DOHH2 (cell line): ENCODE measurements at regions not wholly inside any gene's neighbourhood (a gene's known extent, or its start where the extent isn't known, plus 50 kb on each side); places are given as distances from the start of the nearest gene placed in this dataset.

Experiments
- H3F3A ChIP-seq: fragments of 200-600 bp; sonication (generic), shearing (Covaris generic); 2 replicates; pipeline ENCODE4 v1.6.0; 2016; ENCODE audit warnings: antibody characterized with exemption, mild to moderate bottlenecking; ENCODE audit not compliant: control insufficient read depth, insufficient read depth
- H3K27ac ChIP-seq: fragments of 200-600 bp; sonication (generic); 2 replicates; pipeline ENCODE4 v1.5.1; 2014; ENCODE audit warnings: low read depth, mild to moderate bottlenecking, low read length, moderate library complexity
- H3K27me3 ChIP-seq: fragments of 200-600 bp; sonication (generic); 2 replicates; pipeline ENCODE4 v1.6.1; 2014; ENCODE audit warnings: mild to moderate bottlenecking, low read length, mixed read lengths; ENCODE audit not compliant: control insufficient read depth
- H3K36me3 ChIP-seq: fragments of 200-600 bp; sonication (generic); 2 replicates; pipeline ENCODE4 v1.6.1; 2014; ENCODE audit warnings: mild to moderate bottlenecking, low read length, moderate library complexity, mixed read lengths; ENCODE audit not compliant: control insufficient read depth
- H3K4me1 ChIP-seq: fragments of 200-600 bp; sonication (generic); 2 replicates; pipeline ENCODE4 v1.6.1; 2014; ENCODE audit warnings: mild to moderate bottlenecking, low read length, mixed read lengths; ENCODE audit not compliant: control insufficient read depth
- H3K4me2 ChIP-seq: fragments of 200-600 bp; sonication (generic); 2 replicates; pipeline ENCODE4 v1.6.0; 2014; ENCODE audit warnings: mild to moderate bottlenecking, low read length, moderate library complexity
- H3K4me3 ChIP-seq: fragments of 200-600 bp; sonication (generic); 2 replicates; pipeline ENCODE4 v1.5.1; 2014; ENCODE audit warnings: mild to moderate bottlenecking, low read length, mixed read lengths
- H3K79me2 ChIP-seq: fragments of 200-600 bp; sonication (generic); 2 replicates; pipeline ENCODE4 v1.6.1; 2014; ENCODE audit warnings: mild to moderate bottlenecking, low read length, mixed read lengths; ENCODE audit not compliant: control insufficient read depth
- H3K9me2 ChIP-seq: fragments of 200-600 bp; sonication (generic); replicated peaks from 2 replicates; pipeline ENCODE4 v1.6.1; 2014; ENCODE audit warnings: mild to moderate bottlenecking, low read length, mixed read lengths; ENCODE audit not compliant: control insufficient read depth
- H3K9me3 ChIP-seq: fragments of 200-600 bp; sonication (generic); 2 replicates; pipeline ENCODE4 v1.6.1; 2014; ENCODE audit warnings: antibody characterized with exemption, low read length, mixed read lengths; ENCODE audit not compliant: control insufficient read depth, insufficient read depth
- H4K20me1 ChIP-seq: fragments of 200-600 bp; sonication (generic); 2 replicates; pipeline ENCODE4 v1.6.0; 2014; ENCODE audit warnings: low read depth, mild to moderate bottlenecking, antibody characterized with exemption, low read length, moderate library complexity; ENCODE audit not compliant: control insufficient read depth, insufficient read depth
- EZH2phosphoT487 ChIP-seq: fragments of 200-600 bp; sonication (generic); IDR thresholded peaks from 2 replicates; pipeline ENCODE4 v1.6.1; 2017; ENCODE audit warnings: borderline replicate concordance, mild to moderate bottlenecking, antibody characterized with exemption, low read length, moderate library complexity, mixed read lengths
- TF ChIP-seq, protein P1 (sequence below): fragments of 200-600 bp; sonication (generic); IDR thresholded peaks from one replicate; pipeline ENCODE4 v1.5.1; 2014; ENCODE audit warnings: antibody characterized with exemption, mild to moderate bottlenecking, low read depth, low read length; ENCODE audit not compliant: poor library complexity, severe bottlenecking

DNA sequence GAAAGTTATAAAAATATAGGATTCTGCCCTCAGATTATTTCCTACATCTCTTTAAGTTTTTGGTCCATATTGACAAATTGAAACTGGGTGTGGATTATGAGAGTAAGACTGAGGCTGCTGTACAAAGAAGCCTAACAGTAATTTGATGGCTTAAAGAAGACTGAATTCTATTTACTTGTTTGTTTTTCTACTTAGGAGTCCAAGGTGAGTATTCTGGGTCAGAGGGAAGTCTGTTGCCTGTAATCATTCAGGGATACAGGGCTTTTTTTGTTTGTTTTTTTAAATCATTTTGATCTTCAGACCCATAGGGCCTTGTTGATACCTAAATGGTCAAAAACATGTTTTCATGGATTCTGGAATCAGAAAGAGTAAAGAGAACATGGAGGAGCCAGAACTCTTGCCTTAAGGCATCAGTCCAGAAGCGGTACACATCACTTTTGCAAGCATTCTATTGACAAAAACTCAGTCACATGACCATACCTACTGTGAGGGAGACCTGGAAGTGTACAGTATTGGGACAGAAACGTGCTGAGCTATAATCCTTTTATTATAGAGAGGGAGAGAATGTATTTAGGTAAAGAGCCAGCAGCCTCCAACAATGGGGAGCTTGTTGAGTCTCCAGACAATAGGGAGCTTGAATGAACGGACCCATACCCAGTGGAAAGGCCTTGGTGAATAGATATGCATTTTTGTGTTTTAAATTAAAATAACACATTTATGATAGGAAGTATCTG is 102.7 kb downstream of the LRRC70 start:
- TF ChIP-seq, protein P1, sequence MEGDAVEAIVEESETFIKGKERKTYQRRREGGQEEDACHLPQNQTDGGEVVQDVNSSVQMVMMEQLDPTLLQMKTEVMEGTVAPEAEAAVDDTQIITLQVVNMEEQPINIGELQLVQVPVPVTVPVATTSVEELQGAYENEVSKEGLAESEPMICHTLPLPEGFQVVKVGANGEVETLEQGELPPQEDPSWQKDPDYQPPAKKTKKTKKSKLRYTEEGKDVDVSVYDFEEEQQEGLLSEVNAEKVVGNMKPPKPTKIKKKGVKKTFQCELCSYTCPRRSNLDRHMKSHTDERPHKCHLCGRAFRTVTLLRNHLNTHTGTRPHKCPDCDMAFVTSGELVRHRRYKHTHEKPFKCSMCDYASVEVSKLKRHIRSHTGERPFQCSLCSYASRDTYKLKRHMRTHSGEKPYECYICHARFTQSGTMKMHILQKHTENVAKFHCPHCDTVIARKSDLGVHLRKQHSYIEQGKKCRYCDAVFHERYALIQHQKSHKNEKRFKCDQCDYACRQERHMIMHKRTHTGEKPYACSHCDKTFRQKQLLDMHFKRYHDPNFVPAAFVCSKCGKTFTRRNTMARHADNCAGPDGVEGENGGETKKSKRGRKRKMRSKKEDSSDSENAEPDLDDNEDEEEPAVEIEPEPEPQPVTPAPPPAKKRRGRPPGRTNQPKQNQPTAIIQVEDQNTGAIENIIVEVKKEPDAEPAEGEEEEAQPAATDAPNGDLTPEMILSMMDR = no peak
- TF ChIP-seq EZH2phosphoT487 = no peak
- Histone ChIP-seq H3K27me3 (no peaks in the 10 kb centered on the region), H3K4me3 (no peak overlapping the region), H3K27ac (no peak overlapping the region), H3F3A (no peaks in the 10 kb centered on the region), H3K9me2 (no peaks in the 10 kb centered on the region), H3K9me3 (peaks cover 2% of the 10 kb centered on the region; the same call in 1 of the 2 replicates), H3K36me3 (no peaks in the 10 kb centered on the region), H4K20me1 (no peaks in the 10 kb centered on the region), H3K79me2 (no peaks in the 10 kb centered on the region), H3K4me1 (no peaks in the 10 kb centered on the region), H3K4me2 (no peak overlapping the region)

DNA sequence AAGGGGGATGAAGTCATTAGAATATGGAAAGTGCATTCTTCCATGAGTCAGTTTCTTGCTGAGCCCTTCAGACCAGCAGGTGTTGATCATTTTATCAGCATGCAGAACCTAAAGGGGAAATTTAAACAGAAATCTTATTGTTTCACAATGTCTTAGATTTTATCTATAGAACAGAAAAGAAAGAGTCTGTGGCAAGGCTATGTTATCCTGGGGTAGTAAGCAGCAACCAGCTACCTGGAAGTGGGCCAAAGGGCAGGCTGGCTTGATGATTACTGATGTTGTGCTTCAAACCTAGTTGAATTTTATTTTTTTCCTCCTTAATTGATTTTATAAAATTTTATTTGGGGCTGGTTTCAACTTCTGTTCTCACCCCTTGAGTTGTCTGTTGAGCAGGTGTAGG is 101.5 kb downstream of the LRRC70 start:
- Histone ChIP-seq H3K4me1 (no peaks in the 10 kb centered on the region), H3K27ac (no peak overlapping the region), H3K4me3 (no peak overlapping the region), H3K79me2 (no peaks in the 10 kb centered on the region), H3F3A (no peaks in the 10 kb centered on the region), H4K20me1 (no peaks in the 10 kb centered on the region), H3K9me3 (peaks cover 2% of the 10 kb centered on the region; the same call in 1 of the 2 replicates), H3K4me2 (no peak overlapping the region), H3K36me3 (no peaks in the 10 kb centered on the region), H3K9me2 (no peaks in the 10 kb centered on the region), H3K27me3 (no peaks in the 10 kb centered on the region)
- TF ChIP-seq, protein P1 = no peak
- TF ChIP-seq EZH2phosphoT487 = no peak
